DOHH2 (cell line): ENCODE measurements at regions not wholly inside any gene's neighbourhood (a gene's known extent, or its start where the extent isn't known, plus 50 kb on each side); places are given as distances from the start of the nearest gene placed in this dataset.

Source experiments
- H3F3A ChIP-seq: fragments of 200-600 bp; sonication (generic), shearing (Covaris generic); 2 replicates; pipeline ENCODE4 v1.6.0; 2016; ENCODE audit warnings: antibody characterized with exemption, mild to moderate bottlenecking; ENCODE audit not compliant: control insufficient read depth, insufficient read depth
- H3K27ac ChIP-seq: fragments of 200-600 bp; sonication (generic); 2 replicates; pipeline ENCODE4 v1.5.1; 2014; ENCODE audit warnings: low read depth, mild to moderate bottlenecking, low read length, moderate library complexity
- H3K27me3 ChIP-seq: fragments of 200-600 bp; sonication (generic); 2 replicates; pipeline ENCODE4 v1.6.1; 2014; ENCODE audit warnings: mild to moderate bottlenecking, low read length, mixed read lengths; ENCODE audit not compliant: control insufficient read depth
- H3K36me3 ChIP-seq: fragments of 200-600 bp; sonication (generic); 2 replicates; pipeline ENCODE4 v1.6.1; 2014; ENCODE audit warnings: mild to moderate bottlenecking, low read length, moderate library complexity, mixed read lengths; ENCODE audit not compliant: control insufficient read depth
- H3K4me1 ChIP-seq: fragments of 200-600 bp; sonication (generic); 2 replicates; pipeline ENCODE4 v1.6.1; 2014; ENCODE audit warnings: mild to moderate bottlenecking, low read length, mixed read lengths; ENCODE audit not compliant: control insufficient read depth
- H3K4me2 ChIP-seq: fragments of 200-600 bp; sonication (generic); 2 replicates; pipeline ENCODE4 v1.6.0; 2014; ENCODE audit warnings: mild to moderate bottlenecking, low read length, moderate library complexity
- H3K4me3 ChIP-seq: fragments of 200-600 bp; sonication (generic); 2 replicates; pipeline ENCODE4 v1.5.1; 2014; ENCODE audit warnings: mild to moderate bottlenecking, low read length, mixed read lengths
- H3K79me2 ChIP-seq: fragments of 200-600 bp; sonication (generic); 2 replicates; pipeline ENCODE4 v1.6.1; 2014; ENCODE audit warnings: mild to moderate bottlenecking, low read length, mixed read lengths; ENCODE audit not compliant: control insufficient read depth
- H3K9me2 ChIP-seq: fragments of 200-600 bp; sonication (generic); replicated peaks from 2 replicates; pipeline ENCODE4 v1.6.1; 2014; ENCODE audit warnings: mild to moderate bottlenecking, low read length, mixed read lengths; ENCODE audit not compliant: control insufficient read depth
- H3K9me3 ChIP-seq: fragments of 200-600 bp; sonication (generic); 2 replicates; pipeline ENCODE4 v1.6.1; 2014; ENCODE audit warnings: antibody characterized with exemption, low read length, mixed read lengths; ENCODE audit not compliant: control insufficient read depth, insufficient read depth
- H4K20me1 ChIP-seq: fragments of 200-600 bp; sonication (generic); 2 replicates; pipeline ENCODE4 v1.6.0; 2014; ENCODE audit warnings: low read depth, mild to moderate bottlenecking, antibody characterized with exemption, low read length, moderate library complexity; ENCODE audit not compliant: control insufficient read depth, insufficient read depth
- EZH2phosphoT487 ChIP-seq: fragments of 200-600 bp; sonication (generic); IDR thresholded peaks from 2 replicates; pipeline ENCODE4 v1.6.1; 2017; ENCODE audit warnings: borderline replicate concordance, mild to moderate bottlenecking, antibody characterized with exemption, low read length, moderate library complexity, mixed read lengths
- TF ChIP-seq, protein P1 (sequence below): fragments of 200-600 bp; sonication (generic); IDR thresholded peaks from one replicate; pipeline ENCODE4 v1.5.1; 2014; ENCODE audit warnings: antibody characterized with exemption, mild to moderate bottlenecking, low read depth, low read length; ENCODE audit not compliant: poor library complexity, severe bottlenecking

DNA sequence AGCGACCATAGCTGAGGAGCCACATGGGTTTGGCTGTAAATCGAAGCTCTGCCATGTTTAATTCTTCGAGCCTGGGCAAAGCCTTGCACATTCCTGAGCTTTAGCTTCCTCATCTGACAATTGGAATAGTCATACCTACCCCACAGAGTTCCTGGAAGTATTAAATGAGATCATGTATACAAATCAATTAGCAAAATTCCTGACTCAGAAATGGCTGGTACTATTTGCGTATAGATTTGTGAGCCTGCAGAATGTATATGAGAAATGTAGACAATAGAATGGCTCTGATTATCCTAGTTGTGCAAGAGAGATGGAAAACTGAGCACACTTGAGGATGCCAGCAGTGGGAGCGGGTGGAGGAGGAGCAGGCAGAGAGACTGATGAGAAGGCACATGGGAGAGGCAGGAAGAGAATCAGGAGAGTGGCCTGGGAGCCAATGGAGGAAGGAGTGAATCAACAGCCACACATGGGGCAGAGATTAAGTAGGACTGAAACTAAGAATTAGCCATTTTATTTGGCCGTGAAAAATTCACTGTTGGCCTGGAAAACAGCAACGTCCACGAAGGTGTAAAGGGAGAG lies 128.0 kb upstream of the C1GALT1 start:
- Histone ChIP-seq H3K79me2 (no peaks in the 10 kb centered on the region), H3K4me3 (no peak overlapping the region), H4K20me1 (no peaks in the 10 kb centered on the region), H3K4me2 (no peak overlapping the region), H3K36me3 (no peaks in the 10 kb centered on the region), H3K9me3 (no peaks in the 10 kb centered on the region), H3K27me3 (no peaks in the 10 kb centered on the region), H3K27ac (no peak overlapping the region), H3K9me2 (no peaks in the 10 kb centered on the region), H3F3A (no peaks in the 10 kb centered on the region), H3K4me1 (peaks cover 8% of the 10 kb centered on the region)
- no peak for TF ChIP-seq EZH2phosphoT487
- TF ChIP-seq, protein P1, sequence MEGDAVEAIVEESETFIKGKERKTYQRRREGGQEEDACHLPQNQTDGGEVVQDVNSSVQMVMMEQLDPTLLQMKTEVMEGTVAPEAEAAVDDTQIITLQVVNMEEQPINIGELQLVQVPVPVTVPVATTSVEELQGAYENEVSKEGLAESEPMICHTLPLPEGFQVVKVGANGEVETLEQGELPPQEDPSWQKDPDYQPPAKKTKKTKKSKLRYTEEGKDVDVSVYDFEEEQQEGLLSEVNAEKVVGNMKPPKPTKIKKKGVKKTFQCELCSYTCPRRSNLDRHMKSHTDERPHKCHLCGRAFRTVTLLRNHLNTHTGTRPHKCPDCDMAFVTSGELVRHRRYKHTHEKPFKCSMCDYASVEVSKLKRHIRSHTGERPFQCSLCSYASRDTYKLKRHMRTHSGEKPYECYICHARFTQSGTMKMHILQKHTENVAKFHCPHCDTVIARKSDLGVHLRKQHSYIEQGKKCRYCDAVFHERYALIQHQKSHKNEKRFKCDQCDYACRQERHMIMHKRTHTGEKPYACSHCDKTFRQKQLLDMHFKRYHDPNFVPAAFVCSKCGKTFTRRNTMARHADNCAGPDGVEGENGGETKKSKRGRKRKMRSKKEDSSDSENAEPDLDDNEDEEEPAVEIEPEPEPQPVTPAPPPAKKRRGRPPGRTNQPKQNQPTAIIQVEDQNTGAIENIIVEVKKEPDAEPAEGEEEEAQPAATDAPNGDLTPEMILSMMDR, result no peak

- H3K4me2 ChIP-seq, result no peak overlapping the region
- no peaks in the 10 kb centered on the region for H3K36me3 ChIP-seq
- H4K20me1 ChIP-seq, result no peaks in the 10 kb centered on the region
- no peak overlapping the region for H3K27ac ChIP-seq
- no peak for TF ChIP-seq EZH2phosphoT487
- TF ChIP-seq, protein P1, result no peak
- H3K79me2 ChIP-seq, result no peaks in the 10 kb centered on the region
- no peak overlapping the region for H3K4me3 ChIP-seq
- no peaks in the 10 kb centered on the region for H3F3A ChIP-seq
- no peaks in the 10 kb centered on the region for H3K9me3 ChIP-seq
- no peaks in the 10 kb centered on the region for H3K9me2 ChIP-seq
- no peaks in the 10 kb centered on the region for H3K4me1 ChIP-seq
- H3K27me3 ChIP-seq, result no peaks in the 10 kb centered on the region
Observed at GRCh38 chr7:7060828-7061599, 121.3 kb upstream of the C1GALT1 start.

DNA sequence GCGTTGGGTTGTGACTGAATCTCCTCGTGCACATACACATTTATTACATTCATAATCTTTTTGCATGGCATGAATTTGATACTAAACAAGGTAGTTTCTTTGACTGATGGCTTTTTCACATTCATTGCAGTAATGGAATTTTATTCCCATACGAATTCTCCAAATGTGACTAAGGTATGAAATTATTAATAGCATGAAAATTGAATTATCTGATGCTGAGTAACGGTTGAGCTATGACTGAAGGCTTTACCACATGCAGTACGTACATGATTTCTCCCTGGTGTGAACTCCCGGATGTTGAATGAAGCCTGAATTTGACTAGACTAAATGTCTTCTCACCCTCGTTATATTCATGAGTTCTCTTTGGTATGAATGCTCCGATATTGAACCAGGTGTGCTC lies 104.4 kb upstream of the C1GALT1 start:
- no peaks in the 10 kb centered on the region for H3F3A ChIP-seq
- no peaks in the 10 kb centered on the region for H3K27me3 ChIP-seq
- no peaks in the 10 kb centered on the region for H3K36me3 ChIP-seq
- no peak overlapping the region for H3K4me2 ChIP-seq
- H3K79me2 ChIP-seq, result no peaks in the 10 kb centered on the region
- no peaks in the 10 kb centered on the region for H3K4me1 ChIP-seq
- H3K27ac ChIP-seq, result no peak overlapping the region
- peaks cover 3% of the 10 kb centered on the region; the same call in 1 of the 2 replicates for H3K9me3 ChIP-seq
- no peaks in the 10 kb centered on the region for H3K9me2 ChIP-seq
- TF ChIP-seq, protein P1, result no peak
- TF ChIP-seq EZH2phosphoT487, result no peak
- no peaks in the 10 kb centered on the region for H4K20me1 ChIP-seq
- H3K4me3 ChIP-seq, result no peak overlapping the region
